Astrocyte of the cerebellum (primary cell): ENCODE measurements at regions not wholly inside any gene's neighbourhood (a gene's known extent, or its start where the extent isn't known, plus 50 kb on each side); places are given as distances from the start of the nearest gene placed in this dataset.

Experiments
- DNase-seq: peaks from one replicate; pipeline ENCODE4 v3.0.0-alpha.2; 2011; ENCODE audit warnings: low read depth
- H3K4me3 ChIP-seq: 2 replicates; pipeline ENCODE4 v1.5.1; 2011; ENCODE audit warnings: mild to moderate bottlenecking, low read depth, low read length, moderate library complexity
- CTCF ChIP-seq: IDR thresholded peaks from 2 replicates; pipeline ENCODE4 v1.5.1; 2012; ENCODE audit warnings: low read length, low read depth, moderate library complexity, mild to moderate bottlenecking; ENCODE audit errors: missing control alignments
- in situ Hi-C: cut with HindIII; loops from 2 replicates; pipeline ENCODE4 v1.10.0; 2017; ENCODE audit warnings: low sequenced_read_pairs

- in situ Hi-C loops = no loop called here
- H3K4me3 ChIP-seq = no peak overlapping the region
- DNase-seq = no peak
- TF ChIP-seq CTCF = no peak
Observed at GRCh38 chr3:118036215-118036614, 998.4 kb downstream of the IGSF11 start.

- no peak for TF ChIP-seq CTCF
- in situ Hi-C loops = no loop called here
- no peak overlapping the region for H3K4me3 ChIP-seq
- DNase-seq = no peak
Observed at GRCh38 chr3:118055381-118055780, 979.3 kb downstream of the IGSF11 start.

- no peak for DNase-seq
Observed at GRCh38 chr3:118057086-118057485, 977.6 kb downstream of the IGSF11 start.

GRCh38 chr3:118059096-118059495 is 975.5 kb downstream of the IGSF11 start:
- DNase-seq = no peak
- no peak for TF ChIP-seq CTCF
- no peak overlapping the region for H3K4me3 ChIP-seq
- in situ Hi-C loops = no loop called here

More at GRCh38 chr3:118057086-118057485, 977.6 kb downstream of the IGSF11 start:
- in situ Hi-C loops = no loop called here
- no peak for TF ChIP-seq CTCF
- no peak overlapping the region for H3K4me3 ChIP-seq

GRCh38 chr3:118067439-118067838 is 967.2 kb downstream of the IGSF11 start:
- no peak overlapping the region for H3K4me3 ChIP-seq
- DNase-seq = no peak
- TF ChIP-seq CTCF = no peak
- in situ Hi-C loops = no loop called here

GRCh38 chr3:118075873-118076272 is 958.8 kb downstream of the IGSF11 start:
- no peak overlapping the region for H3K4me3 ChIP-seq
- DNase-seq = no peak
- TF ChIP-seq CTCF = no peak
- in situ Hi-C loops = no loop called here

GRCh38 chr3:118077332-118077731 is 957.3 kb downstream of the IGSF11 start:
- H3K4me3 ChIP-seq = no peak overlapping the region
- in situ Hi-C loops = no loop called here
- DNase-seq = no peak
- no peak for TF ChIP-seq CTCF
